A673 (cell line): ENCODE measurements at regions not wholly inside any gene's neighbourhood (a gene's known extent, or its start where the extent isn't known, plus 50 kb on each side); places are given as distances from the start of the nearest gene placed in this dataset.

Experiments
- BruUV-seq: library from RNA; stranded (reverse); fragments of 400-500 nt; replicated peaks from 2 replicates; lab custom pipeline; 2021; lab: Mats Ljungman, UMichigan
- CTCF ChIA-PET: fragments of 300-600 bp; sonication (Branson Sonifier 250); formaldehyde crosslinking; loops from one replicate; lab custom pipeline; 2022; ENCODE audit warnings: antibody characterized with exemption; lab: Charles Lee
- POLR2A ChIA-PET: fragments of 300-600 bp; sonication (Branson Sonifier 250); formaldehyde crosslinking; loops from one replicate; lab custom pipeline; 2022; ENCODE audit warnings: antibody characterized with exemption; ENCODE audit not compliant: low non-redundant PET; lab: Charles Lee
- DNase-seq: peaks from one replicate; pipeline ENCODE4 v3.0.0-alpha.2; 2015; ENCODE audit warnings: low spot score
- H3K27ac ChIP-seq: fragments of 200-600 bp; sonication (generic); 2 replicates; pipeline ENCODE4 v1.5.1; 2016; ENCODE audit warnings: mixed run types, low read depth, mild to moderate bottlenecking, mixed read lengths, antibody characterized with exemption, low read length; ENCODE audit not compliant: poor library complexity, severe bottlenecking
- H3K27me3 ChIP-seq: fragments of 200-600 bp; sonication (generic); replicated peaks from 2 replicates; pipeline ENCODE4 v1.6.1; 2017; ENCODE audit warnings: mixed run types, low read depth, mild to moderate bottlenecking, mixed read lengths, antibody characterized with exemption, low read length; ENCODE audit not compliant: insufficient read depth, poor library complexity
- H3K36me3 ChIP-seq: fragments of 200-600 bp; sonication (generic); 2 replicates; pipeline ENCODE4 v1.6.1; 2016; ENCODE audit warnings: mixed run types, mild to moderate bottlenecking, mixed read lengths, antibody characterized with exemption, low read length; ENCODE audit not compliant: insufficient read depth, poor library complexity, severe bottlenecking
- H3K4me1 ChIP-seq: fragments of 200-600 bp; sonication (generic); 2 replicates; pipeline ENCODE4 v1.6.1; 2017; ENCODE audit warnings: mixed run types, mild to moderate bottlenecking, mixed read lengths, antibody characterized with exemption, low read length; ENCODE audit not compliant: insufficient read depth, poor library complexity, severe bottlenecking
- H3K4me3 ChIP-seq: fragments of 200-600 bp; sonication (generic); 2 replicates; pipeline ENCODE4 v1.5.1; 2016; ENCODE audit warnings: low read depth, mixed run types, mild to moderate bottlenecking, mixed read lengths, low read length; ENCODE audit not compliant: poor library complexity, severe bottlenecking
- H3K9me3 ChIP-seq: fragments of 200-600 bp; sonication (generic); 2 replicates; pipeline ENCODE4 v1.6.1; 2016; ENCODE audit warnings: mixed run types, low read depth, mild to moderate bottlenecking, mixed read lengths, antibody characterized with exemption, low read length; ENCODE audit not compliant: poor library complexity, severe bottlenecking
- CTCF ChIP-seq: fragments of 300-800, 200-600 bp; sonication (generic); conservative IDR thresholded peaks from 2 replicates; pipeline ENCODE4 v1.5.1; 2017; ENCODE audit warnings: low read depth, mild to moderate bottlenecking, antibody characterized with exemption, low read length, moderate library complexity, mixed read lengths
- EZH2 ChIP-seq: fragments of 200-600 bp; sonication (generic); IDR thresholded peaks from 2 replicates; pipeline ENCODE4 v1.6.1; 2017; ENCODE audit warnings: borderline replicate concordance, low read depth, mild to moderate bottlenecking, mixed read lengths, antibody characterized with exemption, low read length; ENCODE audit not compliant: poor library complexity, severe bottlenecking
- intact Hi-C: fragments of 100-400 bp; cut with micrococcal nuclease; formaldehyde crosslinking; loops from one replicate; pipeline ENCODE4 v1.10.0; 2022; ENCODE audit not compliant: unreplicated experiment

GRCh38 chr15:79193549-79193948 lies 89.0 kb upstream of the ANKRD34C start:
- H3K9me3 ChIP-seq: no peaks in the 10 kb centered on the region
- H3K27ac ChIP-seq: no peak overlapping the region
- H3K4me1 ChIP-seq: no peaks in the 10 kb centered on the region
- no TSS peak for BruUV-seq
- no peaks in the 10 kb centered on the region for H3K27me3 ChIP-seq
- no peaks in the 10 kb centered on the region for H3K36me3 ChIP-seq
- CTCF ChIA-PET: no interaction called here
- POLR2A ChIA-PET: no interaction called here
- H3K4me3 ChIP-seq: no peak overlapping the region
- no peak for DNase-seq
- intact Hi-C loops: no loop called here
- TF ChIP-seq EZH2 (no peak), CTCF (no peak)

GRCh38 chr15:79193103-79193502 lies 89.4 kb upstream of the ANKRD34C start:
- Histone ChIP-seq H3K9me3 (no peaks in the 10 kb centered on the region), H3K36me3 (no peaks in the 10 kb centered on the region), H3K27me3 (no peaks in the 10 kb centered on the region), H3K4me3 (no peak overlapping the region), H3K27ac (no peak overlapping the region), H3K4me1 (no peaks in the 10 kb centered on the region)
- BruUV-seq: no TSS peak
- DNase-seq: no peak
- CTCF ChIA-PET: no interaction called here
- TF ChIP-seq EZH2: no peak
- no peak for TF ChIP-seq CTCF
- POLR2A ChIA-PET: no interaction called here
- intact Hi-C loops: no loop called here

DNA sequence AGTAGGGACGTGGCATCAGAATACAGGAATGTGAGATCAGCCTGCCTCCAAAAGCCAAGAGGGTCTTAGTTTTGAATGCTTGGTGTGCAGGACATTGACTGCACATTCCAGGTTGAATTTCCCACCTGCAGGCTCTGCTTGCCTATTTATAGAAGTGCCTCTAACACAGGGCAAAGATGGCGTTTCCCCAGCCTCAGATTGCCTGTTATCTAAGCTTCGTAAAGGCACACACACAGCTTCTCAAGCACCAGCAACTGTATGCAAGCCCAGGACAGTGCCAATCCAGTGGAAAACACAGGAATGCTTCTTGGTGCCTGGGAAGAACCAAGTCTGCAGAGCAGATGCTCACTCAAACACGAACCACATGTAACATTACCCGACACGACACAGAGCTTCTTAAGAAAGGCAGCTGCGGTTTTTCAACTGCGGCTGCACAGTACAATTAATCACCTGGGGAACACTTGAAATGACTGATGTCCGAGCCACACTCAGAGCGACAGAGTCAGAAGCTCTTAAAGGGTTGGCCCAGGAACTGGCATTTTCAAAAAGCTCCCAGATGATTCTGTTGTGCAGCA lies 90.0 kb upstream of the ANKRD34C start:
- no TSS peak for BruUV-seq
- ChIA-PET POLR2A (no interaction called here), CTCF (no interaction called here)
- no peak overlapping the region for H3K4me3 ChIP-seq
- H3K36me3 ChIP-seq: no peaks in the 10 kb centered on the region
- no peak for TF ChIP-seq EZH2
- no peak for TF ChIP-seq CTCF
- H3K9me3 ChIP-seq: no peaks in the 10 kb centered on the region
- no peak for DNase-seq
- no peaks in the 10 kb centered on the region for H3K4me1 ChIP-seq
- H3K27ac ChIP-seq: no peak overlapping the region
- H3K27me3 ChIP-seq: no peaks in the 10 kb centered on the region
- intact Hi-C loops: no loop called here
